ENCODE measurements at regions not wholly inside any gene's neighbourhood (a gene's known extent, or its start where the extent isn't known, plus 50 kb on each side); places are given as distances from the start of the nearest gene placed in this dataset.
"Not testable (repeated sequence)": the region's sequence is repeated elsewhere in the genome, so short reads cannot be mapped to it uniquely, and the experiment has no call there.

DNA sequence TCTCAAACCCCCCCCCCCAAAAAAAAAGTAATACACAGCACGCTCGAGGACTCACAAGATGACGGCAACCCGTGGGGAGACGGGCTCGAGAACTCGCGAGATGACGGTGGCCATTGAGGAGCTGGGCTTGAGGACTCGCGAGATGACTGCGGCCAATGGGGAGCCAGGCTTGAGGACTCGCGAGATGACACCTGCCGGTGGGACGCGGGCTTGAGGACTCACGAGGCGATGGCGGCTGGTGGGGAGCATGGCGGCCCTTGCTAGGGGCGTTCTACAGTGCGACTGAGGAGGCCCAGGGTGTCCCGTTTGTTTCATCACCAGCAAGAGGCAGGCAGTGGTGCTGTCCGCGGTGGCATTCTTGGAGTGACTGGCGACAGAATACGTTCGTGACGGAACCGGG is 172.4 kb upstream of the MAGEB16 start:
- no peak for DNase-seq

DNA sequence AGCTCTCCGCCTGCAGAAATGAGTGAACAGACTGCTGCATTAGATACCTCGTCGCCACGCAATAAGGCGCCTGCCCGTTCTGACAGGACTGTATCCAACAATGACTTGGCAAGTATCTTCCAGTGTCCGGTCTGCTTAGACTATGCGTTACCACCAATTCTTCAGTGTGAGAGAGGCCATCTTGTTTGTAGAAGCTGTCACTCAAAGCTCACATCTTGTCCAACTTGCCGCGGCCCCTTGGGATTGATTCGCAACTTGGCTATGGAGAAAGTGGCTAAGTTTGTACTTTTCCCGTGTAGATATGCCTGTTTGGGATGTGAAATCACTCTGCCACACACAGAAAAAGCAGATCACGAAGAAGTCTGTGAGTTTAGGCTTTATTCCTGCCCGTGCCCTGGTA is 172.0 kb upstream of the MAGEB16 start:
- DNase-seq, result no peak

DNA sequence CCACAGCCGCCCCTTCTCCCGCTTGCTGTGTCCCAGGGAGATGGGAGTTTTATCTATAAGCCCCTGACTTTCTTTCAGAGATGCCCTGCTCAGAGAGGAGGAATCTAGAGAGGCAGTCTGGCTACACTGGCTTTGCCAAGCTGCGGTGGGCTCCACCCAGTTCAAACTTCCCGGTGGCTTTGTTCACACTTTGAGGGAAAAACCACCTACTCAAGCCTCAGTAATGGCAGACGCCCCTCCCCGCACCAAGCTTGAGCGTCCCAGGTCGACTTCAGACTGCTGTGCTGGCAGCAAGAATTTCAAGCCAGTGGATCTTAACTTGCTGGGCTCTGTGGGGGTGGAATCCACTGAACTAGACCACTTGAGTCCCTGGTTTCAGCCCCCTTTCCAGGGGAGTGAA is 162.2 kb upstream of the MAGEB16 start:
- DNase-seq, result not testable (repeated sequence)

DNA sequence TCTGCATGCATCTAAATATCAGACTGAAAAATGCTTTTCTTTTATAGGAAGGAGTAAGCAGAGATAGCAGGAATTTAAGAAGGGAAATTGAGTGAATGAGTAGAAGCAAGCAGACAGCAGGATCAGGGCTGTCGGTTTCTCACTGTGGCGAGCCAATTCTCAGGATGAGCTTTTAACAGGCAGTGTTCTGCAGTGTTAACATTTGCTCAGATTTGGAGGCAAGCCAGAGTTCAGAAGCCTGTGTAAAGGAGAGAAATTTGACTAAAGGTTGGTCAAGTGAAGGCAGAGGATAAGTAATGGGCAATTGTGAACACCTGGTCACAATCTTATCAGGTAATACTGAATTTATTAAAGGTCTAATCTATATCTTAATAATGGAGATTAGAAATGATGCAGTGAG is 133.3 kb upstream of the MAGEB16 start:
- DNase-seq, result no peak

DNA sequence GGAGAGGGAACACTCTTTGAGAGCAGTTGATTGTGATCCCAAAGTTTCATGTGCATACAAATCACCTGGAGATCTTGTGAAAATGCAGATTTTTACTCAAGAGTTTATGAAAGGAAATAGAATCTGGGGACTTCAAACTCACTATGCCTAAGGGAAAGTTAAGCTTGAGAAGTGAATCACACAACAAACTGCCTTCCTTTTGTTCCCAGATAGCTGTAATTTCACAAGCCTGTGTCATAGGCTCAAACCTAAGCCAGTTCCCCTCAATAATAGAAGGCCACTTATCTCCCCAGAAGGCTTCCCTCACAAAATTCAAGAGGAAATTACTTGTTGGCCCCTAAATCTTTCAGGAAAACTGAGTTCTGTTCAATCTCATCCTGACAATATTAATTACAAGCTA is 132.8 kb upstream of the MAGEB16 start:
- no peak for DNase-seq

DNA sequence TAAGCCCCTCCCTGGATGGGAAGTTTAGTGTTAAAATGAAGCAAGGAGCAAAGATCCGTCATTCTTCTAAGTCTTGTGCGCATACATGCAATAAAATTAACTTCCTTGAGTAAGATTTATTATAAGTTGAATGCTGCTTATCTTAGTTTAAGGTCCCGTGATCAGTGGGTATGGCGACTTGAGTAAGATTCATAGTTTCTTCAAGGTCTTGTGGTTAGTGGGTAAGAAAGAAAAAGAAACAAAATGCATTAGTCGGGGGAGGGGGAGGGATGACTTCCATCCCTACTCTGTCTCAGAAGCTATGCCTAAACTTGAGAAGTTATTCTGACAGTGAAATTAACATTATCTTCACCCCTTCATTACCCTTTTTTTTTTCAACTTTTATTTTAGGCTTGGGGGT is 127.3 kb upstream of the MAGEB16 start:
- no peak for DNase-seq

DNA sequence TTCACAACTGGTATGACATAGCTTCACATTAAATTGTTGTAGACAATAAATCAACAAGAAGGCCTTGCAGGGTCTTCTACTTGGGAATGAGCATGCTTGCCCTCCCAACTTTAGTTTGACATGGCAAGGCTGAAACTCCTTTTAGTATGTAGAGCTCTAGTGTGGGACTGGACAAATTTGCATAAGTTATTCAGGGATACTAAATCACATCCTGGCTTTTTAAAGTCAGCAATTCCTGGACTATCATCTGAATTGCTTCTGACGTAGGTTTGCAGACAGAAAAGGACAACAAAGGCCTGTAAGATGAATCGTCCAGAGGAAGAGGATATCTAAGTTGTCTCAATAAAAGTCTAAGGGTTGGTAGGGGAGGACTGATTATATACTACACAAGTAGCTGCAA is 123.0 kb upstream of the MAGEB16 start:
- DNase-seq, result no peak

DNA sequence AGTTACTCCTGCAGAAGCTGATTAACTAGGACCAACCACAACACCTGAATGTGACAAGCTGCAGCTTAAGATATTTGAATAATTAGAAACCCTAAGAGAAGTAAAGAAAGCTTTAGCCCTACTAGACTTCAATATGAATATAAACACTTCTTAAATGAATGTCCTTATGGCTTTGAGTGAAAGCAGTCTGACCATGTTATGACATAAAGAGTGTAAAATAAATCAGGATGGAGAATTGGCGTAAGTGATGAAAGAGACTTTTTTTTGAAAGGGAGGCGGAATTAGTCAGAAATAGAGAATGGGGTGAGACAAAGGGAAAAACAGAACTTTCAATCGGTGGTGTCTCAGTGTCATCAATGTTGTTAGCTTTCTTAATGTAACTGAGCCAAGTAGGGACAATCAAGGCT is 117.2 kb upstream of the MAGEB16 start:
- DNase-seq, result no peak

DNA sequence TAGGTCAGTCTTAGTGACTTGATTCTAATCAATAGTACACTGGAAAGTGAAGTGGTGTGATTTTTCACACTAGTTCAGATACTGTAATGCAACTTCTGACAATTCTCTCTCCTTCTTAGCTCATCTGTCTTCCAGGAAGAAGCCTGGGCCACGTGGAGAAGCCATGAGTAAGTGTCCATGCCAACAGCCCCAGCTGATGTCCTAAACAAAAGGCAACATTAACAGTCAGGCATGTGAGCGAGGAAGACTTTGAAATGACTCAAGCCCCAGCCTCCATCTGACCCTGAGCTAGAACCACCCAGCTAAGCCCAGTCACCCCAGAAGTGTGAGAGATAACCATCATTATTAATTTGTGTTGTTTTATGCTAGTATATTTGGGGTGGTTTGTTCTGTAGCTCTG is 115.7 kb upstream of the MAGEB16 start:
- DNase-seq, result no peak

DNA sequence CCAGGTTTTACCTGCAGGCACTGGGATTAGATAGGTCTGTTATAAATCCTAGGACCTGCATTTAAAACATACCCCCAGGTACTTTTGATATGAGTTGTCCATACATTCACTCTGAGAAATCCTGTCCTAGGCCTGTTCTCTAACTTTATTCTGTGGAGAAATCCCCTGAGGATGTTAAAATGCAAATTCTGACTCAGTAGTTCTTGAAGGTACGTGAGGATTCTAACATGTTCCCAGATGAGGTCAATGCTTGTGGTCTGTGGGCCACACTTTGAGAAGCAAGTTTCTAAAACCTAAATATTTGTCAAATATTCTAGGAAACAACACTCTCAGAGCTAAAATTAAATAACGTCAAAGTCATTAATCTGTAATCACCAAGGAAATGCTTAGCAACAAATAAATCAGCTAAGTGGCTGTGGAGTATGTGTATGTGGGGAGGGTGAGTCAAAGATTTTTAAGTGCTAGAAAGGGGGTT is 101.3 kb upstream of the MAGEB16 start:
- DNase-seq, result no peak

DNA sequence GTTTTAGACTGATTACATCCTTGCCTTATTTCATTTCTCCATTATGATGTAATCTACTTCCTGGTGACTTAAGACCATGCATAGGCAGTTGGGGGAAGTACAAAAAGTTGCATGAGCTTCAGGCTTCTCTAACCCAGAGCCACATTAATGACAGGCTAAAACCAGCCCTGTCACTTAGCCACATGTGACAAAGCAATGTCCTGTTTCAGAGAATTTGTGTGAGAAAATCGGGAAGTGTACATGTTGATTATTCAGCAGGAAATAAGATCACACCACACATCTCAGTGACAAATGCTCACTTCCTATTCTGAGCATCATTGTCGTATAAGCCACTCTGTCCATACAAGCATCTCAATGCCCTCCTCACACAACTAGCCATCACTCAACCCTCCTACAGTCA is 98.5 kb upstream of the MAGEB16 start:
- no peak for DNase-seq

DNA sequence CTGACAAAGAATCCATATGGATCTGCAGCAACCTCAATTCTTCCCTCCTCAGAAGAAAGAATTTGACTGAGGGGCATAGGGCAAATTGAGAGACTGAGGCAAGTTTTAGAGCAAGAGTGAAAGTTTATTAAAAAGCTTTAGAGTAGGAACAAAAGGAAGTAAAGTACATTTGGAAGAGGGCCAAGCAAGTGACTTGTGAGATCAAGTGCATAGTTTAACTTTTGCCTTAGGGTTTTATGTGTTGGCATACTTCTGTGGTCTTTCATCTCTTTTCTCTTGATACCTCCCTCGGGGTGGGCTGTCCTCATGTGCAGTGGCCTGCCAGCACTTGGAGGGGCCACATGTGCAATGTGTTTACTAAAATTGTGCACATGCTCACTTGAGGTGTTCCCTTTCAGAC is 98.0 kb upstream of the MAGEB16 start:
- DNase-seq, result no peak

DNA sequence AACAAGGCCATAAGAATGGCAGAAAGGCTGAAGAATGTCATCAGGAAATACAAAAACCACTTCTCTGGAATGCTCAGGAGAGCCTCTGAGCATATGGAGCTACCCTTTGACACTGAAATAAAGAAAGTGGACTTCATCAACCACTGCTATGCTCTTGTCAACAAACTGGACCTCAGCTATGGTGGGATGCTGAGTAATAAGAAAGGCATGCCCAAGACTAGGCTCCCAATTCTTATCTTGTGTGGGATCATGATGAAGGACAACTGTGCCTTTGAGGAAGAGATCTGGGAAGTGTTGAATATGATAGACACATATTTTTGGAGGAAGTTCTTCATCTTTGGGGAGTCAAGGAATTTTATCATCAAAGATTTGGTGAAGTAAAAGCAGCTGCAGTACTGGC is 86.9 kb upstream of the MAGEB16 start:
- DNase-seq, result no peak

DNA sequence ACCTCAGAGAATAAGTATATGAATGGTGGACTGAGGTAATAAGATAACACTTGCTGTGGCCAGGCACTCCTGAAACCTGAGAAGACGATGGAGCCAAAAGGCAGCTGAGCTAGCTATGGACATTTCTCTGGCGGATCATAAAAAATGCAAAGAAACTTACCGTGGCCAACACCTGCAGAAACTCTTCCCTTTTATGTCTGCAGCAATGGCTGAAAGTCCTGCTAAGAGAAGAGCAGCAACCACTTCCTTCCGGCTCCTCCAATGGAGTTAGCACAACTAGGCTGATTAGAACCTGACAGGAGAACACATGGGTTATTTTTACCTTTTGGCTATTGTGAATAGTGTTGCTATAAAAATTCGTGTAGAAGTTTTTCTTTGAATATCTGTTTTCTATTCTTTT is 76.0 kb upstream of the MAGEB16 start:
- DNase-seq, result no peak

DNA sequence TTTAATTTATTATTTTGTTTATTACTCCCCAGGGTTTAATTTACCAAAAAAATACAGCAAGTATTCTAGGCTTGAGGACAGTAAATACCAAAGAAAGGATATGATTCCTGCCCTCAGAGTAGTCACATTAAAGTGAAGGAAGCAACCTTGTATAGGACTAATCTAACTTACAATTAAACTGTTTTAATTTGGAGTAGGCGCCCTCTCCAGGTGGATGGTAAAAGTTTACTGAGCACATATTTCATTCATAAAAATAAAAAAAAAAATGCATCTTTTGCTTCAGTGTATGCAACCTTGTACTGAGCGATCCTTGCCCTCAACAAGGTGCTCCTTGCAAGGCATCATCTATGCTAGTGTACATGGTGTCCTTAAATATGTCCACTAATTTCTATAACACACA is 72.0 kb upstream of the MAGEB16 start:
- peak; percentile 1 for DNase-seq

DNA sequence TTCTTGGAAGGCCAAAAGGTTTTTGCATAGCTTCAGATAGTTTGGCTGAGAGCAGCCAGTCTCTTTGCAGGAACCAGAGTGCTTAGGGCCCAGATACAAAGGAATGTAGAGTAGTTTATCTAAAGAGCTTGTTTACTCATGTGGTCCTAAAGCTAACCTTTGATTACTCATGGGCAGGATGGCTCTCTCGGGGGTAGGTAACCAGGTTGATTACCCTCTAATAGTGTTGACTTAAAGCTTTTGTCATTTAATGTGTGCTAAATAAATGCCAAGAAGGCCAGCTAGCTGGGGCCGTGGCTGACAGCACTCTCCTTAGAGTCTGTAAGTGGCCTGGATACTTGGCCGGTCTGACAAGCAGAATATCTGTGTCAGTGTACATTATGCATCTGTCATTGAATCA is 69.7 kb upstream of the MAGEB16 start:
- DNase-seq, result no peak

DNA sequence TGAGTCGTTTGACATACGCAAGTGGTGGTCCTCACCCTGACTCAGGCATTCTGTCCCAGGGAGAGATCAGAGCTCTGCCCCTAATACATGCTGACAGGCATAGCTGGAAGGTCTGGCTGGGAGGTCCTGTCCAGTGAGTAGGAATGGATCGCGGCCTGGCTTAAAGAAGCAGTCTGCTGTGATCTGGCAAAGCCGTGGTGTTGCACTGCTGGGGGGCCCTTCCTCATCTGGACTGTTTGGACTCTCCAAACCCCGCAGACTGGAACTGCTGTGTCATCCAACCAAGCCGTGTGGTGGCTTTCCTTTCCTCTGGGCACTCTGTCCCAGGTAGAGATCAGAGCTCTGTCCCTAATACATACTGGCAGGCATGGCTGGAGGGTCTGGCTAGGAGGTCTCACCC is 64.3 kb upstream of the MAGEB16 start:
- DNase-seq, result no peak

DNA sequence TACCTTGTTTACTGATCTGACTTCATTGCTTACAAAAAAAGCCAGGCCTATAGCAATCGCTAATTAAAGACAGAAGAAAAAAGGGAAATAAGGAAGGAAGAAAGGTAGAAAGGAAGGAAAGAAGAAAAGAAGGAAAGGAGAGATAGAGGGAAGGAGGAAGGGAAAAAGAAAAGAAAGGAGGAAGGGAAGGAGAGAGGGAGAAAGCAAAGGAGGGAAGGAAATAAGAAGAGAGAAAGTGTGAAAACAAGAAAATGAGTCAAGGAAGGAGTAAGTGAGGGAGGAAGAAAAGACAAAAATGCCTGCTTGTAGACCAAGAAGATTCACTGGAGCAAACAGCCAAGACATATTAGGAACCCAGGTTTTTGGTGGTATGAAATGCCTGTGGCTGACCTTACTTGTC is 57.0 kb upstream of the MAGEB16 start:
- DNase-seq, result no peak

DNA sequence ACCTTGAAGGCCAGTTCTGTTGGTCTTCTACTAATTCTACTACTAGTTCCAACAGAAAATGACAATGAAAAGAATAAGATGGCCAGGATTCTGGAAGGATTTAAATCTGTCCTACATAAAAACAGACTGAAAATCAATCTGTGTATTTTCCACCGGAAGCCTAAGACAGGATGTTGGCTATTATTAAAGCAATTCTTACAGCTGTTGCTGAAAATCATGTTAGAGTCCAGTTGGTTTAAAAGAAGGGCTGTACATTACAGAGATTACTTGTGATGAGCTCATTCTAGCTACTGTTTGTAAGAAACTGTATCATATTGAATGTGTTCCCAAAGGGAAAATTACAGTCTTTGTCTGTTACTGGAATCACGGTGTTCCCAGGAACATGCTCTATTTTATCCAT is 54.8 kb upstream of the MAGEB16 start:
- no peak for DNase-seq
